Esophagus squamous epithelium (tissue), 4 donors: ENCODE measurements at regions not wholly inside any gene's neighbourhood (a gene's known extent, or its start where the extent isn't known, plus 50 kb on each side); places are given as distances from the start of the nearest gene placed in this dataset.

Experiments
- POLR2A ChIP-seq, 4 donors: fragments of 450-650 bp; IDR thresholded peaks; one replicate each; pipeline ENCODE4 v1.6.1; 2017; ENCODE audit warnings: antibody characterized with exemption in 4 of 4, mild to moderate bottlenecking in 4 of 4, moderate library complexity in 3 of 4
- TF ChIP-seq, protein P1 (sequence below), 6 experiments: fragments of 450-650 bp in 4 of 6; fragments of 200-600 bp in 2 of 6; sonication (generic) in 2 of 6; IDR thresholded peaks; one replicate each; pipeline ENCODE4 v1.5.1; 2016 to 2019; ENCODE audit warnings: antibody characterized with exemption in 6 of 6, mild to moderate bottlenecking in 4 of 6, moderate library complexity in 4 of 6

DNA sequence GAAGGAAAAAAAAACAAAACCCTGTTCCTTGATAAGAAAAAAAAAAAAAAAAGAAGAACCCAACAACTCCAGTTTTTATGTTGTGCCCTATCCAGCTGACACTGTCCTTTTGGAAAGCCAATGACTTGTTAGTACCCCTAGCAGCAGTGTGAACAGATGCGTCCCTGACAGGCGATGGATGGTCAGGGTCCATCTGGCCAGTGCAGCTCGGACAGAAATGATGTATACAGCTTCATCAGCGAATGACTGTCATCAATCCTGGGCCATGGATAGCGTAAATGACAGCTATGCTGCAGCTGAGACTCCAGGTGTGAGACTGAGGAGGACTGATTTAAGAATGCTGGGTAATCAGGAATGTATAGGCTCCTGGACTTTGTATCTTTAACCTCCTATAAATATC, 318.8 kb upstream of the FIGN start:
- TF ChIP-seq, protein P1, sequence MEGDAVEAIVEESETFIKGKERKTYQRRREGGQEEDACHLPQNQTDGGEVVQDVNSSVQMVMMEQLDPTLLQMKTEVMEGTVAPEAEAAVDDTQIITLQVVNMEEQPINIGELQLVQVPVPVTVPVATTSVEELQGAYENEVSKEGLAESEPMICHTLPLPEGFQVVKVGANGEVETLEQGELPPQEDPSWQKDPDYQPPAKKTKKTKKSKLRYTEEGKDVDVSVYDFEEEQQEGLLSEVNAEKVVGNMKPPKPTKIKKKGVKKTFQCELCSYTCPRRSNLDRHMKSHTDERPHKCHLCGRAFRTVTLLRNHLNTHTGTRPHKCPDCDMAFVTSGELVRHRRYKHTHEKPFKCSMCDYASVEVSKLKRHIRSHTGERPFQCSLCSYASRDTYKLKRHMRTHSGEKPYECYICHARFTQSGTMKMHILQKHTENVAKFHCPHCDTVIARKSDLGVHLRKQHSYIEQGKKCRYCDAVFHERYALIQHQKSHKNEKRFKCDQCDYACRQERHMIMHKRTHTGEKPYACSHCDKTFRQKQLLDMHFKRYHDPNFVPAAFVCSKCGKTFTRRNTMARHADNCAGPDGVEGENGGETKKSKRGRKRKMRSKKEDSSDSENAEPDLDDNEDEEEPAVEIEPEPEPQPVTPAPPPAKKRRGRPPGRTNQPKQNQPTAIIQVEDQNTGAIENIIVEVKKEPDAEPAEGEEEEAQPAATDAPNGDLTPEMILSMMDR (IDR thresholded peaks at IDR 0.05), result no peak
- no peak for TF ChIP-seq POLR2A (IDR thresholded peaks at IDR 0.05)
